ENCODE measurements at regions not wholly inside any gene's neighbourhood (a gene's known extent, or its start where the extent isn't known, plus 50 kb on each side); places are given as distances from the start of the nearest gene placed in this dataset.

GRCh38 chr3:40997711-40998519 lies 201.4 kb upstream of the CTNNB1 start:
- no peak for DNase-seq

- DNase-seq, result no peak
These were observed 199.6 kb upstream of the CTNNB1 start for GRCh38 chr3:40999682-41000081.

GRCh38 chr3:41000471-41000870 lies 198.8 kb upstream of the CTNNB1 start:
- DNase-seq, result no peak

- DNase-seq, result no peak
These were observed 197.7 kb upstream of the CTNNB1 start for GRCh38 chr3:41001556-41001955.

GRCh38 chr3:41002104-41002503 lies 197.2 kb upstream of the CTNNB1 start:
- no peak for DNase-seq

GRCh38 chr3:41007399-41007798 lies 191.9 kb upstream of the CTNNB1 start:
- DNase-seq, result no peak

- DNase-seq, result no peak
These were observed 187.5 kb upstream of the CTNNB1 start for GRCh38 chr3:41011854-41012253.

- DNase-seq, result no peak
These were observed 180.4 kb upstream of the CTNNB1 start for GRCh38 chr3:41018855-41019254.

- no peak for DNase-seq
These were observed 175.1 kb upstream of the CTNNB1 start for GRCh38 chr3:41024031-41024836.

- DNase-seq, result no peak
These were observed 172.7 kb upstream of the CTNNB1 start for GRCh38 chr3:41026394-41027177.

- DNase-seq, result no peak
These were observed 169.9 kb upstream of the CTNNB1 start for GRCh38 chr3:41029356-41029755.

GRCh38 chr3:41030220-41030619 lies 169.1 kb upstream of the CTNNB1 start:
- DNase-seq, result no peak

- no peak for DNase-seq
These were observed 167.9 kb upstream of the CTNNB1 start for GRCh38 chr3:41031401-41031800.

- DNase-seq, result no peak
These were observed 165.3 kb upstream of the CTNNB1 start for GRCh38 chr3:41033956-41034519.

- no peak for DNase-seq
These were observed 163.8 kb upstream of the CTNNB1 start for GRCh38 chr3:41035456-41036022.

GRCh38 chr3:41037651-41038334 lies 161.5 kb upstream of the CTNNB1 start:
- DNase-seq, result no peak

- no peak for DNase-seq
These were observed 159.0 kb upstream of the CTNNB1 start for GRCh38 chr3:41040256-41040655.

GRCh38 chr3:41041462-41041861 lies 157.8 kb upstream of the CTNNB1 start:
- DNase-seq, result no peak

- DNase-seq, result no peak
These were observed 157.4 kb upstream of the CTNNB1 start for GRCh38 chr3:41041899-41042298.

- DNase-seq, result no peak
These were observed 154.8 kb upstream of the CTNNB1 start for GRCh38 chr3:41044523-41044922.

- no peak for DNase-seq
These were observed 153.8 kb upstream of the CTNNB1 start for GRCh38 chr3:41045491-41045890.

GRCh38 chr3:41050144-41050543 lies 149.2 kb upstream of the CTNNB1 start:
- no peak for DNase-seq

All from CD4-positive, alpha-beta T cell treated with Interferon gamma for 1 hour (primary cell).